ENCODE measurements at regions not wholly inside any gene's neighbourhood (a gene's known extent, or its start where the extent isn't known, plus 50 kb on each side); places are given as distances from the start of the nearest gene placed in this dataset.
"Not testable (repeated sequence)": the region's sequence is repeated elsewhere in the genome, so short reads cannot be mapped to it uniquely, and the experiment has no call there.

DNA sequence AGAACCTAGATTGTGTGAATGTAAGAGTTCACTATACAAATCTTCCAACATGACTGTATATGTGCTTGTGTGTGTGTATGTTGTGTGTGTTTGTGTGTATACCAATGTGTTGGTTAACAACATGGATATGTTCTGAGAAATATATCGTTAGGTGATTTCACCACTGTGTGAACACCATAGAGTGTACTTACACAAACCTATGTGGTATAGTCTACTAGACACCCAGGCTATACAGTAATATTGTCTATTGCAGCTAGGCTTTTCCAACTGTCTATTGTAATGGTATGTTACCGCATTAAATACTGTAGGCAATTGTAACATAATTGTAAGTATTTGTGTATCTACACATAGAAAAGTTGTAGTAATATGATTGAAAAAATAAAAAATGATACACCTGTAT is 959.2 kb upstream of the SEMA6A start:
- POLR2A ChIA-PET, result no interaction called here
- intact Hi-C loops (cut with micrococcal nuclease), result no loop called here

DNA sequence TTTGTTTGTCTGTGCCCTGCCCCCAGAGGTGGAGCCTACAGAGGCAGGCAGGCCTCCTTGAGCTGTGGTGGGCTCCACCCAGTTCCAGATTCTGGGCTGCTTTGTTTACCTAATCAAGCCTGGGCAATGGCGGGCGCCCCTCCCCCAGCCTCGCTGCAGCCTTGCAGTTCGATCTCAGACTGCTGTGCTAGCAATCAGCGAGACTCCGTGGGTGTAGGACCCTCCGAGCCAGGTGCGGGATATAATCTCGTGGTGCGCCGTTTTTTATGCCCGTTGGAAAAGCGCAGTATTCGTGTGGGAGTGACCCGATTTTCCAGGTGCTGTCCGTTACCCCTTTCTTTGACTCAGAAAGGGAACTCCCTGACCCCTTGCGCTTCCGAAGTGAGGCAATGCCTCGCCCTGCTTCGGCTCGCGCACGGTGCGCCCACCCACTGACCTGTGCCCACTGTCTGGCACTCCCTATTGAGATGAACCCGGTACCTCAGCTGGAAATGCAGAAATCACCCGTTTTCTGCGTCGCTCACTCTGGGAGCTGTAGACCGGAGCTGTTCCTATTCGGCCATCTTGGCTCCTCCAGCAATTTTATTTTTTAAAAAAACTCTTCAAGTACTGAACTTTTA is 958.5 kb upstream of the SEMA6A start:
- intact Hi-C loops (cut with micrococcal nuclease); dilution Hi-C loops (cut with MboI; ENCODE audit: extremely low pct_ligation_motif_present, low sequenced_read_pairs); H3K9ac ChIP-seq (replicated peaks; ENCODE audit: extremely low read depth, insufficient read depth, low read length); H4K20me1 ChIP-seq (replicated peaks; ENCODE audit: control insufficient read depth, extremely low read depth, insufficient read depth, low read length); H3K27ac ChIP-seq (ENCODE audit: insufficient read depth, low read depth, low read length); H3K4me1 ChIP-seq (ENCODE audit: control insufficient read depth, extremely low read depth, insufficient read depth, low read length); H3K9me3 ChIP-seq (replicated peaks; ENCODE audit: control insufficient read depth, insufficient read depth, low read length); H3K9me1 ChIP-seq (replicated peaks; ENCODE audit: control insufficient read depth, extremely low read depth, insufficient read depth, low read length); H3K36me3 ChIP-seq (ENCODE audit: control insufficient read depth in 2 of 2, extremely low read depth in 1 of 2, insufficient read depth in 2 of 2, low read length in 2 of 2); BruUV-seq (replicated peaks); H3K79me2 ChIP-seq (ENCODE audit: control insufficient read depth, insufficient read depth, low read length); H3K4me3 ChIP-seq (replicated peaks in 1 of 3; ENCODE audit: insufficient read depth in 1 of 3, low read depth in 1 of 3, low read length in 3 of 3); POLR2A ChIA-PET; FAIRE-seq; H3K27me3 ChIP-seq (ENCODE audit: control insufficient read depth in 2 of 2, insufficient read depth in 2 of 2, low read length in 2 of 2); H2AFZ ChIP-seq (ENCODE audit: low read depth, low read length); DNase-seq (ENCODE audit: low read depth, low spot score); CTCF ChIA-PET; H3K4me2 ChIP-seq (ENCODE audit: insufficient read depth, low read length): not testable (repeated sequence)

More for the DNA sequence above, 959.2 kb upstream of the SEMA6A start:
- Histone ChIP-seq H3K9me1 (replicated peaks; ENCODE audit: control insufficient read depth, extremely low read depth, insufficient read depth, low read length) (no peaks in the 10 kb centered on the region), H3K4me1 (ENCODE audit: control insufficient read depth, extremely low read depth, insufficient read depth, low read length) (no peaks in the 10 kb centered on the region), H4K20me1 (replicated peaks; ENCODE audit: control insufficient read depth, extremely low read depth, insufficient read depth, low read length) (no peaks in the 10 kb centered on the region), H3K4me2 (ENCODE audit: insufficient read depth, low read length) (no peak overlapping the region), H3K9ac (replicated peaks; ENCODE audit: extremely low read depth, insufficient read depth, low read length) (no peak overlapping the region), H3K27ac (ENCODE audit: insufficient read depth, low read depth, low read length) (no peak overlapping the region), H3K9me3 (replicated peaks; ENCODE audit: control insufficient read depth, insufficient read depth, low read length) (no peaks in the 10 kb centered on the region), H3K79me2 (ENCODE audit: control insufficient read depth, insufficient read depth, low read length) (no peaks in the 10 kb centered on the region), H3K4me3 (replicated peaks in 1 of 3; ENCODE audit: insufficient read depth in 1 of 3, low read depth in 1 of 3, low read length in 3 of 3) (no peak overlapping the region), H3K36me3 (ENCODE audit: control insufficient read depth in 2 of 2, extremely low read depth in 1 of 2, insufficient read depth in 2 of 2, low read length in 2 of 2) (no peaks in the 10 kb centered on the region), H3K27me3 (ENCODE audit: control insufficient read depth in 2 of 2, insufficient read depth in 2 of 2, low read length in 2 of 2) (no peaks in the 10 kb centered on the region), H2AFZ (ENCODE audit: low read depth, low read length) (no peak overlapping the region)
- dilution Hi-C loops (cut with MboI; ENCODE audit: extremely low pct_ligation_motif_present, low sequenced_read_pairs), result no loop called here
- no peak for DNase-seq (ENCODE audit: low read depth, low spot score)
- no TSS peak for BruUV-seq (replicated peaks)
- TF ChIP-seq FOS (IDR thresholded peaks at IDR 0.05; ENCODE audit: borderline replicate concordance, insufficient read depth, low read length) (no peak), POLR2AphosphoS5 (IDR thresholded peaks at IDR 0.05; ENCODE audit: insufficient read depth, low read depth, low read length) (no peak), MYC (IDR thresholded peaks at IDR 0.05; ENCODE audit: low read depth, low read length) (no peak), GATA2 (IDR thresholded peaks at IDR 0.05; ENCODE audit: insufficient read depth, insufficient read length, low read depth, low read length) (no peak)
- TF ChIP-seq, protein P1, sequence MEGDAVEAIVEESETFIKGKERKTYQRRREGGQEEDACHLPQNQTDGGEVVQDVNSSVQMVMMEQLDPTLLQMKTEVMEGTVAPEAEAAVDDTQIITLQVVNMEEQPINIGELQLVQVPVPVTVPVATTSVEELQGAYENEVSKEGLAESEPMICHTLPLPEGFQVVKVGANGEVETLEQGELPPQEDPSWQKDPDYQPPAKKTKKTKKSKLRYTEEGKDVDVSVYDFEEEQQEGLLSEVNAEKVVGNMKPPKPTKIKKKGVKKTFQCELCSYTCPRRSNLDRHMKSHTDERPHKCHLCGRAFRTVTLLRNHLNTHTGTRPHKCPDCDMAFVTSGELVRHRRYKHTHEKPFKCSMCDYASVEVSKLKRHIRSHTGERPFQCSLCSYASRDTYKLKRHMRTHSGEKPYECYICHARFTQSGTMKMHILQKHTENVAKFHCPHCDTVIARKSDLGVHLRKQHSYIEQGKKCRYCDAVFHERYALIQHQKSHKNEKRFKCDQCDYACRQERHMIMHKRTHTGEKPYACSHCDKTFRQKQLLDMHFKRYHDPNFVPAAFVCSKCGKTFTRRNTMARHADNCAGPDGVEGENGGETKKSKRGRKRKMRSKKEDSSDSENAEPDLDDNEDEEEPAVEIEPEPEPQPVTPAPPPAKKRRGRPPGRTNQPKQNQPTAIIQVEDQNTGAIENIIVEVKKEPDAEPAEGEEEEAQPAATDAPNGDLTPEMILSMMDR (IDR thresholded peaks at IDR 0.05; ENCODE audit: extremely low read depth in 1 of 2, insufficient read depth in 1 of 2, low read depth in 1 of 2, low read length in 2 of 2), result no peak
- TF ChIP-seq, protein P2, sequence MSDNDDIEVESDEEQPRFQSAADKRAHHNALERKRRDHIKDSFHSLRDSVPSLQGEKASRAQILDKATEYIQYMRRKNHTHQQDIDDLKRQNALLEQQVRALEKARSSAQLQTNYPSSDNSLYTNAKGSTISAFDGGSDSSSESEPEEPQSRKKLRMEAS (IDR thresholded peaks at IDR 0.05; ENCODE audit: insufficient read depth, insufficient read length), result no peak
- FAIRE-seq, result no peak
- CTCF ChIA-PET, result no interaction called here
